HG02885 (cell line): ENCODE measurements at regions not wholly inside any gene's neighbourhood (a gene's known extent, or its start where the extent isn't known, plus 50 kb on each side); places are given as distances from the start of the nearest gene placed in this dataset.
"Not testable (repeated sequence)": the region's sequence is repeated elsewhere in the genome, so short reads cannot be mapped to it uniquely, and the experiment has no call there.

ENCODE experiments used
- ATAC-seq: cut with Tn5 transposase; IDR thresholded peaks from one replicate; pipeline ENCODE4 v1.9.1; 2021; ENCODE audit warnings: mild to moderate bottlenecking; ENCODE audit not compliant: unreplicated experiment, poor library complexity

DNA sequence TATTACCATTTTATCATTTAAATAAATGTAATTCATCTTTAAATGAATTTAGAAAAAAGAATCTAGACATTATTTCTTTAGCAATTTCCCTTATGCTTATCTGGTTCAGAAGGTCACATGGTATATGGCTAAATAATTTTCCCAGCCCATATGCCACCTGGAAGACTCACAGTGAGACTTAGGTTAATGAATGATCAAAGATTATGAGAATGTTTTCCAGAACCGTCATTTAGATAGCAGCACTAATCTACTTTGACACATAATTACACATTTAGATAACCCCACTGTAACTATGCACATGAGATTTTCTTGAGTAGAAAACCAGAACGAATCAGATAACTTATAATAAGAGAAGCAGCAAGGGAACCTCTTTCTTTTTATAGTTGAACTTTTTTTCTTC, 124.9 kb upstream of the CCDC180 start:
- ATAC-seq: not testable (repeated sequence)

DNA sequence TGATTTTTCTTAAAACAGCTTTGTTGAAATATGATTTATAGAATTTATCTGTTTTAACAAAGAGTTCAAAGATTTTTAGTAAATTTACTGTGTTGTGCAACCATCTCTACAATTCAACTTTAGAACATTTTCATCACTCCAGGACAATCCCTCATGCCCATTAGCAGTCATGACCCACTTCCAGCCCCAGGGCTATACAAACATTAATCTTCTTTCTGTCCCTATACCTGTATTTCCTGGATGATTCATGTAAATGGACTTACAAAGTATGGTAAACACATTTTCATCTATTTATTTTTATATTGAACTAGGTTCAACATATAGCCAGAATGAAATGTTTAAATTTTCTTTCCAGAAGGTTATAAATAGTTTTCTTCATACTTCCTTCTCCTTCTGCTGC, 127.8 kb upstream of the CCDC180 start:
- no peak for ATAC-seq

DNA sequence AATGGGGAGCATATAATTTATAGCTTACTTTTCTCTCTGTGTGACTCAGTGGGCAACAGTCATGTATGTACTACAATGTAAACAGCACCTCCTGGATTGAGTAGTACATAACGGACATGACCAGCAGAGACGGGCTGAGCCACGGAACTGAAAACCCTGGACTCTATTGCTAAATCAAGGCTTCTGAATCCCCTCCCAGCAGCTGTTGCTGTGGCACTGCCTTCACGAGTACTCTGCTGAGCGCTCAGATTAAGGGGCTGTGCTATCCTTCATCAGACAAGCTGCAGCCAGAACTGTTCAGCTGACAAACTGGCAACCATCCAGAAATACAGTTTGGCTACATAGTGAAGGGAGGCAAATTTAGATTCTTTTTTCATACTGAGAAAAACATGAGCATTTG, 131.3 kb upstream of the CCDC180 start:
- no peak for ATAC-seq

DNA sequence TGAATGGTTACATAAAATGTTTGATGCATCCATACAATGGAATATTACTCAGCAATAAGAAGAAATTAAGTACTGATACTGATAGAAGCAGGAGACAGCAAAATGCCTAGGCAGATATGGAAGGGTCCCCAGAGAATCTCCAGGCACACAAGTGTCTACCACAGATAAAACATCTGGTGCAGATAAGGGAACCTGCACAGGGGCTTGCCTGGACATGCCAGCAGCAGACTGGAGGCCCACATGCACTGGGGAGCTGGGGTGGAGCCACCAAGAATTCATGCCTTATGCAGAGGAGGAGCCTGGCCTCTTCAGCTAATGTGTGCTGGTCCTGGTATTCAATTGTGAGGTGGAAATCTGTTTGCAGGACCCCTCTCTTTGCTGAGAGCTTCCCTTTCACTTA, 129.2 kb upstream of the CTSV start:
- not testable (repeated sequence) for ATAC-seq

DNA sequence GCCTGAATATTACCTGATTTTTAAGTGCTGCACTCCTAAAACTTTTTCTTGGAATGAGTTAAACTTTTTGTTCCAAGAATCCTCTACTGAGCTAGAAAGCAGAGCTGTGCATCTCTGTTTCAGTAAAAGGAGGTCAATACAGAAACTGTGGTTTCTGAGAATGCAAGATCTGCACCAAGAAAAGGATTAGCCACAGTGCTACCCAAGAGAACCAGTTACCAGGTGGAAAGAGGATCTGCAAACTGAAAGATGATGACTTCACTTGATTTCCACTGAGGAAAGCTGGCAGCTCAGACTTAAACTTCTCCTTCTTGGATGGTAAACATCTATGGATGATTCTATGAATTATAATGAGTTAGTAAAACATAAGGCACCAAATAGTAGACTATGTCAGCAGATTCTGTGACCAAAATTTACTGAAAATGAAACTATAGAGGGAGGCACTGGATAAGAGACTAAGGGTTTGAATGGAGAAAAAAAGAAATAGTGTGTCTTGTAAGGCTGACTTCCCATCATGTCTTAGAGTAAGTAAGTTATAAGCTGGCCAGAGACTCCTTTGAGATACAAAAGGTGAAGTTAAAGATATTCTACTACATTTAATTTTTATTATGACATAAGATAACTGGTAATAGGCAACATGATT, 127.7 kb upstream of the CTSV start:
- not testable (repeated sequence) for ATAC-seq

DNA sequence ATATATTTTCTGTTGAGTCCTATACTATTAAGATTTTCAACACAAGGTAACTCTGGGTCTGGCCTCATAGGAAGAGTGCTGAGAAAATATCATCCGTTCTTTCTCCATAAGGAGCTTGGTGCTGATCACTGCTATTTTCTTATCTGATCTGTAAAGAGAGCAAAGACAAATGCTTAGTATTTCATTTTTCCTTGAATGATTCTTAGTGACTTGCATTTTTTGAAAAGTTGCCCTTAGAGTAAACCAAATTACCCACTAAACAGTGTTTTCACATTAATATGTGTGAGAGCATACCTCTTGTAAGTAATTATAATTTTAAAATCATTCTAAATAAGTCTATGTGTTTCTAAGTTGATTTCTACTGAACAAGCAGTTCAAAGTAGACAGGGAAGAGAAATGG, 121.3 kb upstream of the CTSV start:
- no peak for ATAC-seq

DNA sequence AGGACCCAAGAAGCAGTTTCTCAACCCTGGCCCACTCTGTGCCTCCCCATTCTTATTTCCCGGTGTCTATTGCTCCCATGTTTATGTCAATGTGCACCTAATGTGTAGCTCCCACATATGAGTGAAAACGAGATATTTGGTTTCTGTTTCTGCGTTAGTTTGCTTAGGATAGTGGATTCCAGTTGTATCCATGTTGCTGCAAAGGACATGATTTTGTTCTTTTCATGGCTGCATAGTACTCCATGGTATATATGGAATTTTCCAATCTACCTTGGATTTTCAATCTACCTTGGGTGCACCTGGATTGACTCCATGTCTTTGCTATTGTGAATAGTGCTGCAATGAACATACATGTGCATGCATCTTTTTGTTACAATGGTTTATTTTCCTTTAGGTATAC, 119.8 kb upstream of the CTSV start:
- ATAC-seq: not testable (repeated sequence)

DNA sequence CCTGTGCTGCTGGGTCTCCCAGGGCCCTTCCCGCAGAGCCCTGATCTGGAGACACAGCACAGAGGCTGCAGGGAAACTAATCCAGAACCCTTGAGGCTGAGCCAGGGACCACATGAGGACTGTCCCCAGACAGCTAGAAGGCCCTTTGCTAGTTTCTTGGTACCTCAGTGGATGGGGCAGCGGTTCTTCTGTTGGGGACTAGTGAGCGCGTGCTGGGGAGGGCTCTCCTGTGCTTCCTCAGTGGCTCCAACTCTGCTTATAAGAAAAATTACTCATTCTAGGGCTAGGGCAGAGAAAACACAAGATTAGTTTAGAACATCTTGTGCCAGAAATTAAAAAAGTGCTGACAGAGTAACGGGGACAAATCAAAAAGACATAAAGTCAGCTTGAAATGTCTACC, 116.5 kb upstream of the CTSV start:
- ATAC-seq: not testable (repeated sequence)

DNA sequence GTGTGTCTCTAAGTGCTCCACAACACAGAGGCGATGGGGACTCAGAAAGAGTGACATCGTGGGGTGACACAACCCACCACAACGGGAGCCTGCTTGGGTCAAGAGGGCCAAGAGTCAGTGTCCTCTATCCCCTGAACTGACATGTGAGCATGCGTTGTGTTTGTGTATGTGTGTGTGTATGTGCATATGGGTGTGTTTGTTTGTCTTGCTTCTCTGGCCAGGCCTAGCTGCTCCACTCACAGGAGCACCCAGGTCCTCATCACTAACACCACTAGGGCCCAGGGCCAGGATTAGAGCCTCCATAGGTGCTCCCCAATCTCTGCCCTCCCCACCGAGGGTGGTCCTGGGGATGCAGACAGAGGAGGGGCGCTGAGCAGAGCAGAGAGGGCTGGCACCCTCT, 115.0 kb upstream of the CTSV start:
- ATAC-seq: no peak

DNA sequence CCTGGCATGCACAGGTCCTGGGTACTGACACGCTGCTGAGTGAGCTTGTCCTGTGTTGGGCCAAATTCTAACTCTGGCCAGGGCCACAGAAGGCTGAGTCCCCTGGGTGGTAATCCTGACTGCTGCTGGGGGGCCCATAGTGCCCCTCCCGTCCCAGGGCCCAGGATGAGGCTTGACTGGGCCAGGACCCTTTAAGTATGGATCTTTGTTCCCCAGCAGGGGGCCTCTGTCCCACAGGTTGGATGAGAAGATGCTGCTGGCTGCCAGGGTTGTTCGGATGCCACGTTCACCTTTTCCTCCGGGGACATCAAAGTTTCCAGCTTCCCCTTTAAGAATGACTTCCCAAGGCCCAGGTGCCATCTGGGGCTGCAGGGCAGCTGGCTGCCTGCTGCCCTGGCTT, 114.2 kb upstream of the CTSV start:
- not testable (repeated sequence) for ATAC-seq

DNA sequence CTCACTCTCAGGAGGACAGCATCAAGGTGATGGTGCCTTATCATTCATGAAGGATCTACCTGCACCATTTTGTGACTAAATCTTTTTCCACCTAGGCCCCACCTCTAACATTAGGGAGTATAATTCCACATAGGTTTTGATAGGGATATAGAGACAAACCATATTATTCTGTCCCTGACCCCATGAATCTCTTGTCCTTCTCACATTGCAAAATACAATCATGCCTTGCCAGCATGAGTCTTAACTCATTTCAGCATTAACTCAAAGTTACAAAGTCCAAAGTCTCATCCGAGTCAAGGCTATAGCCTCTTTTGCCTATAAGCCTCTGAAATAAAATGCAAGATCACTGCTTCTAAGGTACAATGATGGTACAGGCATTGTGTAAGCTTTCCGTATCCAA, 111.5 kb upstream of the CTSV start:
- not testable (repeated sequence) for ATAC-seq

DNA sequence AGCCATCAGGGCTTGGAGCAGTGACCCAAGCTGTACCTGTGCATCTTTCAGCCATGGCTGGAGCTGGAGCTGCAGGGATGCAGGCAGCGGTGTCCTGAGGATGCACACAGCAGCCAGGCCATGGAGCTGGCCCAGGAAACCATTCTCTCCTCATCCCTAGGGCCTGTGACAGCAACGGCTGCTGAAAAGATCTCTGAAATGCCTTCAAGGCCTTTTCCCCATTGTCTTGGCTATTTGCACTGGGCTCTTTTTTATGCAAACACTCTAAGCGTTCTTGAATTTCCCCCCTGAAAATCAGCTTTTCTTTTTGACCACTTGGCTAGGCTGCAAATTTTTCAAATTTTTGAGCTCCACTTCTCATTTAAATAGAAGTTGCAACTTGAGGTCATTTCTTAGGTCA, 109.5 kb upstream of the CTSV start:
- ATAC-seq: not testable (repeated sequence)

DNA sequence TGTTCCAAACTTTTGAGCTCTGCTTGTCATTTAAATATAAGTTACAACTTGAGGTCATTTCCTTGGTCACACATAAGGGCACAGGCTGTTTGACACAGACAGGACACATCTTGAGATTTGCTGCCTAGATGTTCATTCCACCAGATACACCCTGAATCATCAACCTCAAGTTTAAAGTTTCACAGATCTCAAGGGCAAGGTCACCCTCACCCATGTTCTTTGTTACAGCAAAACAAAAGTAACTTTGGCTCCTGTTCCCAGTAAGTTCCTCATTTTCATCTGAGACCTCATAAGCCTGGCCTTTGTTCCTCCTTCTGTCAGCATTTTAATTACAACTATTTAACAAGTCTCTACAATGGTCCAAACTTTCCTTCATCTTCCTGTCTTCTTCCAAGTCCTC, 106.7 kb upstream of the CTSV start:
- ATAC-seq: not testable (repeated sequence)

DNA sequence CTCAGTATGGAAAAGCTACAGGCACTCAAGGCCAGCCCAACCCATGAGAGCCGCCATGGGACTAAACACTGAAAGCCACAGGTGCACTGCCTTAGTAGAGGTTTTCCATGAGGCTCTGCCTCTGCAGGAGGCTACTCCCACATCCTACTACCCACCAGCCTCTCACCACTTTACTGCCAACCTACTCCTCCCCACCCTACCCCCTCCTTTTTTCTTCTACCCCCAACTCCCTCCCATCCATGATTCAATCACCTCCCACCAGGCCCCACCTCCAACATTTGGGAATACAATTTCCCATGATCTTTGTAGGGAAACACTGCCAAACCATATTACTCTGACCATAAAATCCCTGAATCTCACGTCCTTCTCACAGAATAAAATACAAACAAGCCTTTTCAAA, 101.6 kb upstream of the CTSV start:
- no peak for ATAC-seq

DNA sequence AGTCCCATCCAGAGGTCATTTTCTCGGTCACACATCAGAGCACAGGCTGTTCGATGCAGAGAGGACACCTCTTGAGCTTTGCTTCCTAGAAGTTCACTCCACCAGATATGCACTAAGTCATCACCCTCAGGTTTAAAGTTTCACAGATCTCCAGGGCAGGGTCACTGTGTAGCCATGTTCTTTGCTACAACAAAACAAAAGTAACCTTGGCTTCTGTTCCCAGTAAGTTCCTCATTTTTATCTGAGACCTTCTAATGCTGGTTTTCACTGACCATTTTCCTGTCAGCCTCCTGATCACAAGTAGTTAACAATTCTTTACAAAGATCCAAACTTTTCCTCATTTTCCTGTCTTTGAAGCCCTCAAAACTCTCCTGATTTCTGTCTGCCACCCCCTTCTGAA, 97.5 kb upstream of the CTSV start:
- ATAC-seq: no peak

DNA sequence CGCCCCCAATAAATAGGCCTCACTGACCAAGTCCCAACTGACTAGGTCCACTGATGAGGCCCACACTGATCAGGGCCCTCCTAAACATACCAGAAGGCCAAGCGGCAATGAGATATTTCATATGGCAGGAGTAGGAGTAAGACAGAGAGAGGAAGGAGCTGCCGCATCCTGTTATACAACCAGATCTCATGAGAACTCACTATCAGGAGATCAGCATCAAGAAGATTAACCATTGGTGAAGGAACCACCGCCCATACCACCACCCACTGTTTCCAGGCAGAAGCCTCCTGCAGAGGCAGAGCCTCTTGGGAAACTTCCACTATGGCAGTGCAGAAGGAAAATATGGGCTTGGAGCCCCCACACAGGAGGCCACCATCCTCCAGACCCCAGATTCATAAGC, 95.0 kb upstream of the CTSV start:
- not testable (repeated sequence) for ATAC-seq

DNA sequence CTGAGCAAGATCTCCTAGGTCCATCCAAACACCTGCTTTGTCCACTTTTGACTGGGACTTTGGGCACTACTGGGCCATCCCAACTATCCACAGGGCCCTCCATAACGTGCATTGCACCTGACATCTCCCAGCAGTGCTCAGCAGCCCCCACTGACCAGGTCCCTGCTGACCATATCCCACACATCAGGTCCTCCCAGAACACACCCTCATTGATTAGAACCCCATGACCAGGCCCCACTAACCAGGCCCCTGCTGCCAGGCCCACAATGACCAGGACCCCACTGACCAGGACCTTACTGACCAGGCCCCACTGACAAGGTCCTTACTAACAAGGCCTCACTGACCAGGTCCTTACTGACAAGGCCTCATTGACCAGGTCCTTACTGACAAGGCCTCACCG, 93.9 kb upstream of the CTSV start:
- ATAC-seq: no peak

DNA sequence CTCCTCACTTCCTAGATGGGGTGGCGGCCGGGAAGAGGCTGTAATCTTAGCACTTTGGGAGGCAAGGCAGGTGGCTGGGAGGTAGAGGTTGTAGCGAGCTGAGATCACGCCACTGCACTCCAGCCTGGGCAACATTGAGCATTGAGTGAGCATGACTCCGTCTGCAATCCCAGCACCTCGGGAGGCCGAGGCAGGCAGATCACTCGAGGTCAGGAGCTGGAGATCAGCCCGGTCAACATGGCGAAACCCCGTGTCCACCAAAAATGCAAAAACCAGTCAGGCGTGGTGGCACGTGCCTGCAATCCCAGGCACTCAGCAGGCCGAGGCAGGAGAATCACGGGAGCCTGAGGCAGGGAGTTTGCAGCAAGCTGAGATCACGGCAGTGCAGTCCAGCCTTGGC, 91.9 kb upstream of the CTSV start:
- not testable (repeated sequence) for ATAC-seq

DNA sequence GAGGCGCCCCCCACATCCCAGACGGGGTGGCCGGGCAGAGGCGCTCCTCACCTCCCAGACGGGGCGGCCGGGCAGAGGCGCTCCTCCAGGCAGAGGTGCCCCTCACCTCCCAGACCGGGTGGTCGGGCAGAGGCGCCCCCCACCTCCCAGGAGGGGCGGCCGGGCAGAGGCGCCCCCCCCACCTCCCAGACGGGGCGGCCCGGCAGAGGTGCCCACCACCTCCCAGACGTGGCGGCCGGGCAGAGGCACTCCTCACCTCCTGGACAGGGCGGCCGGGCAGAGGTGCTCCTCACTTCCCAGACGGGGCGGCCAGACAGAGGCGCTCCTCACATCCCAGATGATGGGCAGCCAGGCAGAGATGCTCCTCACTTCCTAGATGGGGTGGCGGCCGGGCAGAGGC, 91.4 kb upstream of the CTSV start:
- ATAC-seq: not testable (repeated sequence)

DNA sequence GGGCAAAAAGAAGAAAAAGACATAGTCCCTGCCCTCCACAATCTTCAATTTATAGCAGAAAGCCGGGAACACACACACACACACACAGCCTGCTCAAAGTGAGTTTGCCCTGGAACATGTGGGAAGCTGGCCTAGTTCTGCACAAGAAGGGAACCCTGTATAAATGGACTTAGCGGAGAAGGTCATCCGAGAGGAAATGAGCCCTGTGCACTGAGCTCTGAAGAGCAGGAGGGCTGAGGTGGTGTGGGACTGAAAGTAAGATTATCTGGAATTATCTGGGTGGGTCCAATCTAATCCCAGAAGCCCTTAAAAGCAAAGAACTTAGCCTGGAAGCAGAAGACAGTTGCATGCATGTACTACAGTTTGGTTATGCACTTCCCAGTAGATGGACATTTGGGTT, 90.0 kb upstream of the CTSV start:
- no peak for ATAC-seq

DNA sequence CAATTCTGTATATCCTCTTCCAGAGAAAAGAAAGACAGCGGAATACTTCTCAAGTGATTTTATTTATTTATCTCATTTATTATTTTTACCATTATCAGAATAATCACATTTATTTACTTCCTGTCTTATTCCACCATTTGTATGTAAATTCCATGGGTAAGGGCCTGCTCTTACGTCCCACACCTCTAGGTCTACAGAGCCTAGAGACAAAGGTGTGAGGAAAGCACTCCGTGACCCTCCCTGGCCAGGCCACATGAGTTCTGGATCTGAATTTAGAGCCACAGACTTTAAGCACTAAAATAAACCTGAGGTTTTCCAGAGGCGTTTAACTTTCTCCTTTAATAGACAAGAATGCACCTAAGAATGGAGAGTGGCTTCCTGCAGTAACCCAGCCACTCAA, 85.3 kb upstream of the CTSV start:
- ATAC-seq: no peak

DNA sequence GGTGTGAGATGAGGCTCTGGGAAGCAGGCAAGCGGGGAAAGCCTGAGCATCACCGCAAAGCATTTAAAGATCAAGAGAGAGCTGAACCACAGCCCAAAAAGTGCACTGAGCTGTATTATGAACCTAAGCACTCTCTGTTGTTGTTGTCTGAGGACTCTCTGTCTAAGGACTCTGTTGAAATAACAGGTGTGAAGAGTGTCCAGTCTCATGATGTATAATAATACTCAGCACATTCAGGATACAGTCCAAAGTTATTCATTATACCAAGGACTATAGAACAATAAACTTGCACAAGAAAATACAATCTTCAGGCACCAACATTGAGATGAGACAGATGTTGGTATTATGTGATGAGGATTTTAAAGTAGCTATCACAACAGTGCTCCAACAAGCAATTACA, 71.8 kb upstream of the CTSV start:
- ATAC-seq: no peak
